Limb (tissue), 2 donors: ENCODE measurements at regions not wholly inside any gene's neighbourhood (a gene's known extent, or its start where the extent isn't known, plus 50 kb on each side); places are given as distances from the start of the nearest gene placed in this dataset.
"Not testable (repeated sequence)": the region's sequence is repeated elsewhere in the genome, so short reads cannot be mapped to it uniquely, and the experiment has no call there.

Experiments
- DNase-seq, 2 donors: peaks; one replicate each; pipeline ENCODE4 v3.0.0-alpha.2; 2016; ENCODE audit errors: extremely low spot score in 2 of 2

GRCh38 chr1:234768171-234768568, 158.2 kb upstream of the IRF2BP2 start:
- no peak for DNase-seq

DNA sequence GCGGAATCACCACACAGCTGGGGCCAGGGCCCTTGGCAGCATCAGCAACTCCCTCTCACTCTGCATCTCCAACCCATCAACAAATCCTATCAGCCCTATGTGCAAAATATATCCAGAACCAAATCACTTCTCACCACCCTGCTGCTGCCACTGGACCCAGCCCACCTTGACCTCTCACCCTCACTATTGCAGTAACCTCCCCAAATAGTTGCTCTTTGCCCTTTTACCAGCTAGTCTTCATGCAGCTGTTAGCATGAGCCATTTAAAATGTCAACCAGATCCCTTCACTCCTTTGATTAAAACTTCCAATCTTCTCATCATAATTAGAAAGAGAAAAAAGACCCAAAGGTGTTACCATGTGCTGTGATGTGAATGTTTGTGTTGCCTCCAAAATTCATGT, 155.7 kb upstream of the IRF2BP2 start:
- DNase-seq = no peak

DNA sequence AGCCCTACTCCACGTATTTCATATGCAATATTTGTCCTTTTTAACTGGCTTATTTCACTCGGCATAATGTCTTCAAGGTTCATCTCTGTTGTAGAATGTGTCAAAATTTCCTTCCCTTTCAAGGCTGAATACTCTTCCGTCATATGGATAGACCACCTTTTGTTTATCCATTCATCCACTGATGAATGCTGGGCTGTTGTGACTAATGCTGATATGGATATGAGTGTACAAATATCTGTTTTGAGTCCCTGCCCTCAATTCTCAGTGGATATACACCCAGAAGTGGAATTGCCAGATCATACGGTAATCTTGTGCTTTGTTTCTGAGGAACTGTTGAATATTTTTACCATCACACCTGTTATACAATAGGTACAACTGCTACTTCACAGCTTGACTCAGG, 155.2 kb upstream of the IRF2BP2 start:
- DNase-seq = no peak

- no peak for DNase-seq
Measured at GRCh38 chr1:234763910-234764309, 153.9 kb upstream of the IRF2BP2 start.

DNA sequence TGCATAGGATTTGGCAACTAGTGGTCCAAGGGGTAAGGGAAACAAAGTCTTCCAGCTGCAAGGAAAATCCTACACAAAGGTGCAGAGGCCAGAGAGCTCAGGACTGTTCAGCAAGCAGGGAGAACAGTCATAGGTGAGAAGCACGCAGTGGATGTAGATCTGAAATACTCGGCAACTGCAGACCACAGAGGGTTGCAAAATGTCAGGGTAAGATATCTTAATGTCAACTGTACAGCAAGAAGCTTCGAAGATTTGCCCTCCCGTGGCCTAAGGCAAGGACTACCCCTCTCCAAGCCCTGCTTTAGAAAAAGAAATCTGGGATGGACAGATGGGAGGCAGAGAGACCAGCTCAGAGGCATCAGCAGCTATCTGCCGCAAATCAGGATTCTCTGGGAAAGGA, 153.4 kb upstream of the IRF2BP2 start:
- DNase-seq = no peak

DNA sequence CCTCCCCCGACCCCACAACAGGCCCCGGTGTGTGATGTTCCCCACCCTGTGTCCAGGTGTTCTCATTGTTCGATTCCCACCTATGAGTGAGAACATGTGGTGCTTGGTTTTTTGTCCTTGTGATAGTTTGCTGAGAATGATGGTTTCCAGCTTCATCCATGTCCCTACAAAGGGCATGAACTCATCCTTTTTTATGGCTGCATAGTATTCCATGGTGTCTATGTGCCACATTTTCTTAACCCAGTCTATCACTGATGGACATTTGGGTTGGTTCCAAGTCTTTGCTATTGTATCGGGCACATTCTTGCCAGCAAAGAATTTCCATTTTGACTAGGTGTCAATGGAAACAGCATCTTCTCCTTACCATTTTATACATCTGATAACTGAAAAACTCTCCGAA, 152.1 kb upstream of the IRF2BP2 start:
- not testable (repeated sequence) for DNase-seq

GRCh38 chr1:234760303-234760723, 150.3 kb upstream of the IRF2BP2 start:
- no peak for DNase-seq

DNA sequence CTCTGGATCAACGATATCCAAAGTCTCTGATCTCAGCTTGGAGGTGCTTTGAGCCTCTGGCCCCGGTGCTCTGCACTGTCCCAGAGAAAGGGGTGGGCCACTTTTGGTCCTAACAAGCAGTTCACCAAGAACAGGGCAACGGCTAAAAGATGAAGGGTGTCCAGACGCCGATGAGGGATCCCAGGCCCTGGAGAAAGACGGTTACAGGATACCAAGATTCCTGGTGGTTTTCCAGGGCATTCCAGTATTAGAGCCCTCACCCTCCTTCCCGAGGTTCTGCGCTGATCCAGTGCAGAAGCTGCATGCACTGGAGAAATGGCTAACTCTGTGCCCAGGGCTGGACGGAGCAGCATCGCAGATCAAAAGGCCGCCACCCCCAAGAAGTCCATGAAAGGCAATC, 149.9 kb upstream of the IRF2BP2 start:
- no peak for DNase-seq

- DNase-seq = no peak
Measured at GRCh38 chr1:234758851-234759250, 148.9 kb upstream of the IRF2BP2 start.

- no peak for DNase-seq
Measured at GRCh38 chr1:234756857-234757256, 146.9 kb upstream of the IRF2BP2 start.

GRCh38 chr1:234756066-234756774, 146.2 kb upstream of the IRF2BP2 start:
- no peak for DNase-seq

DNA sequence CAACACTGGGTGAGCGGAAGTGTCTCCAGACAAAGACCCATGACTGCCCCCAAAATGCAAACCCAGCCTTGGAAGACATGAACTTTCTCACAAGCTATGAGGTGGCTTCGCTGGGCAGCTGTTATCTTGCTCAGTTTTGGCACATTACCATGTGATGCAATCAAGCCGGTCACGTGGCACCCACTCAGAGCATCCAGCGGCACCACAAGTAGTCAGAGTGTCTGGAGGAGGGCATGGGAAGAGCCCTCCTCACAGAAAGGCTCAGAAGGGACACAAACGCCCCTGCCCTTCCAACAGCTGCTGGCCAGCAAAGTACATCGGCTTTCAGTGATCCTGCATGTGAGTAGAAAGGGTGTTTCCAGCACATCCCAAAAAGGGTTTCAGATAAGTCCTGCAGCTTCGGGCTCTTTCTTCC, 145.5 kb upstream of the IRF2BP2 start:
- peak in 1 of 2 donors; percentile 65 for DNase-seq

GRCh38 chr1:234753979-234754378, 144.0 kb upstream of the IRF2BP2 start:
- DNase-seq = no peak

GRCh38 chr1:234752927-234753326, 142.9 kb upstream of the IRF2BP2 start:
- DNase-seq = no peak

GRCh38 chr1:234751678-234752077, 141.7 kb upstream of the IRF2BP2 start:
- no peak for DNase-seq

DNA sequence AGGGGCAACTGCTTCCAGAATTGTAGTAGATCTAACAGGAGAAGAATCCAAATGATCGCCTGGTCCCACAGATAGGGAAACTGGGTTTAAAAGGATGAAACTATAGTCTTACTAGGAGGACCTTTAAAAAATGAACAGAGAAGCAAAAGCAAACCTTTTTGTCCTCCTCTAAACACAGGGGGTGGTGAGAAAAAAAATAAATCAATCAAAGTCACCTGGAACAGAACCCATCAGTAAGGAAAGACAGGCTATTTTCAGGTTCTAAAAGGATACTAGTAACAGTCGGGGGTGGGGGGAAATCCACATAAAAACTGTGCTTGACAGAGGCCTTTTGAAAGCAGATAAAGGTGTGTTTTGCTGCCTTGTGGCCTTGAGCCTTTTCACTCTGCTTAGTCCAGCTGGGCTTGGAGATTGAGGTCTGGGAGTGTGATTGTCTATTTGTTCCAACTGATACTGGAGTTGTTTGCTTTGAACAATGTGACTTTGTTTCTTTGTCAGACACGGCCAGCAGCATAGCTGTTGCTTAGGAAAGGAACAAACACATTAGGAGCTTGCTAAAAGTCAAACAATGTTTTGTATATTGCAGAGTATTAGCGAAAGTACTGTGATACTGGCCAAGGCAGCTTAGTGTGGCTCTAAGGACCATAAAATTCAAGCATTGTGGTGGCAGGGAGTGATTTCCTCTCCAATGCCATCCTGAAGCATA, 141.1 kb upstream of the IRF2BP2 start:
- no peak for DNase-seq

- DNase-seq = no peak
Measured at GRCh38 chr1:234748713-234749112, 138.7 kb upstream of the IRF2BP2 start.

- no peak for DNase-seq
Measured at GRCh38 chr1:234748066-234748465, 138.1 kb upstream of the IRF2BP2 start.

GRCh38 chr1:234746798-234747196, 136.8 kb upstream of the IRF2BP2 start:
- no peak for DNase-seq

DNA sequence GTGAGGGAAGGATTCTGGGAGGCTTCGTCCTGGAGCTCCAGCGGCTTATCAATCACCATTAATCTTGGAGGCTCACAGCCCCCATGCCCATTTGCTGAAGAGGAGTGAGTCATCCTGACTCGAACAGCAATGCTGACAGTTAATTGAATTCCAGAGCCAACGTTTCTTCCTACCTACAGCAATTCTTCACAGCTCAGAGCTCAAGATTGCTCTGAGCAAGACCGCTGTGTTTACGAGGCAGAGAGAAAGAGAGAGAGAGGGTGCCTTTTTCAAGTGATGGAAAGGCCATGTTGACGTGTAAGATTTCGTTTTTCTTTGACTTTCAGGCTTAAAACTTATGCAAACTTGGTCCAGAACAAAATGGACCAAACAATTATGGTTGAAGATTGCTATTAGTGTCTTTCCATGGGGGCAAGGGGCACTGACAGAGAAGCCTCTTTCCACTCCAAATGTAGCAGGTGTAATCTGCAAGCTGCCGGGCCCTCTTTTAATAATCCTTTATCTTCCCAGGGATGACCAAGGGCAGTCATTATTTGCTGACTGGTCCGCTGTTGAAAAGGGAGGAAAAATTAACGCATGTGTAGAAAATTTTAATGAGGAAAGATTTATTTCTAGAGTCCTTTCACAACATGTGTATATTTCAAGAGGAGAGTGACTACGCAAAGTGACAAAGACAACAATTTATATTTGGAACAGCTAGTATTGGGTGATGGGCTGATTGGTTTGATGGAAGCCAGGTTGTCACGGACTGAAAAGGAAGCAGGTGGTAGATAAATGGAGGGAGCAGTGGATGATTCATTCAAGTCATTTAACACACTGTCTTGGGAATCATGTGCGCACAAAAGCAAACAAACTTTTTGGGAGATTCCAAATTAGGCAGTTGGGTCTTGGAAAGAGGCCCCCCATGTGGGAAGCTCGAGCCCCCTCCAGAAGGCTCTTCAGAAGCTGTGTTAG, 136.1 kb upstream of the IRF2BP2 start:
- DNase-seq = no peak

- no peak for DNase-seq
Measured at GRCh38 chr1:234745276-234745675, 135.3 kb upstream of the IRF2BP2 start.
